Lower leg skin (tissue), 3 donors: ENCODE measurements at regions not wholly inside any gene's neighbourhood (a gene's known extent, or its start where the extent isn't known, plus 50 kb on each side); places are given as distances from the start of the nearest gene placed in this dataset.

Source experiments
- CTCF ChIP-seq, 3 donors: fragments of 450-650 bp; IDR thresholded peaks; one replicate each; pipeline ENCODE4 v1.5.1; 2016; ENCODE audit warnings: antibody characterized with exemption in 3 of 3, mild to moderate bottlenecking in 3 of 3, moderate library complexity in 2 of 3
- POLR2A ChIP-seq, 2 donors: fragments of 450-650 bp; IDR thresholded peaks; one replicate each; pipeline ENCODE4 v1.6.1; 2016 to 2017; ENCODE audit warnings: antibody characterized with exemption in 2 of 2, mild to moderate bottlenecking in 1 of 2, moderate library complexity in 1 of 2

GRCh38 chr3:177928172-177928873, 607.9 kb upstream of the KCNMB2 start:
- TF ChIP-seq CTCF (IDR thresholded peaks at IDR 0.05) (no peak), POLR2A (IDR thresholded peaks at IDR 0.05) (no peak)
